HEK293 (cell line): ENCODE measurements at regions not wholly inside any gene's neighbourhood (a gene's known extent, or its start where the extent isn't known, plus 50 kb on each side); places are given as distances from the start of the nearest gene placed in this dataset.

Experiments
- CTCF ChIA-PET: fragments of 350-600 bp; formaldehyde crosslinking; extraction: SDS; loops from one replicate; lab custom pipeline; 2021; ENCODE audit warnings: antibody characterized with exemption; lab: Yijun Ruan, JAX
- POLR2A ChIA-PET: fragments of 300-600 bp; formaldehyde crosslinking; extraction: SDS; loops from one replicate; lab custom pipeline; 2020; ENCODE audit warnings: antibody characterized with exemption, inconsistent platforms; lab: Yijun Ruan, JAX
- H3K27ac ChIP-seq: fragments of 200-500 bp; sonication (Bioruptor generic); 2 replicates; pipeline ENCODE4 v1.5.1; 2014; ENCODE audit warnings: low read depth, low read length, control low read depth, inconsistent platforms; ENCODE audit errors: extremely low read depth
- H3K36me3 ChIP-seq, 2 experiments: fragments of 200-500 bp in 1 of 2; sonication (Bioruptor generic) in 1 of 2; 1 replicate in 1 of 2; 2 replicates in 1 of 2; pipeline ENCODE4 v1.5.1; 2014 to 2017; ENCODE audit warnings: inconsistent platforms in 2 of 2, low read length in 2 of 2; ENCODE audit not compliant: control insufficient read depth in 2 of 2, insufficient read depth in 1 of 2
- H3K4me1 ChIP-seq: fragments of 200-500 bp; sonication (Bioruptor generic); 2 replicates; pipeline ENCODE4 v1.5.1; 2014; ENCODE audit warnings: mild to moderate bottlenecking, low read length, inconsistent platforms; ENCODE audit not compliant: control insufficient read depth, insufficient read depth
- H3K4me3 ChIP-seq: 2 replicates; pipeline ENCODE4 v1.5.1; 2011; ENCODE audit warnings: low read depth, mild to moderate bottlenecking, control low read depth, low read length, moderate library complexity
- H3K9me3 ChIP-seq: fragments of 200-500 bp; sonication (Bioruptor generic); 2 replicates; pipeline ENCODE4 v1.5.1; 2014; ENCODE audit warnings: low read depth, low read length, inconsistent platforms; ENCODE audit not compliant: control insufficient read depth, insufficient read depth
- GLIS1 ChIP-seq: fragments of 450-650 bp; formaldehyde crosslinking; IDR thresholded peaks from 2 replicates; pipeline ENCODE4 v1.5.1; 2016; ENCODE audit warnings: missing biosample characterization, missing genetic modification characterization
- HOXA7 ChIP-seq: sonication (generic); formaldehyde crosslinking; IDR thresholded peaks from 2 replicates; pipeline ENCODE4 v1.8.1; 2022; ENCODE audit warnings: missing genetic modification reagents, borderline replicate concordance
- HOXD13 ChIP-seq: sonication (generic); formaldehyde crosslinking; IDR thresholded peaks from 2 replicates; pipeline ENCODE4 v1.8.0; 2022; ENCODE audit warnings: missing genetic modification reagents, borderline replicate concordance
- KLF10 ChIP-seq: fragments of 450-650 bp; IDR thresholded peaks from 2 replicates; pipeline ENCODE4 v1.5.1; 2018; ENCODE audit warnings: missing biosample characterization, mild to moderate bottlenecking, missing genetic modification characterization
- MEIS1 ChIP-seq: sonication (generic); formaldehyde crosslinking; IDR thresholded peaks from 2 replicates; pipeline ENCODE4 v1.8.1; 2022; ENCODE audit warnings: missing genetic modification reagents, mild to moderate bottlenecking, borderline replicate concordance
- OSR2 ChIP-seq: fragments of 450-650 bp; formaldehyde crosslinking; IDR thresholded peaks from 2 replicates; pipeline ENCODE4 v1.5.1; 2016; ENCODE audit warnings: missing biosample characterization, missing genetic modification characterization
- PRDM10 ChIP-seq: fragments of 450-650 bp; formaldehyde crosslinking; IDR thresholded peaks from 2 replicates; pipeline ENCODE4 v1.5.1; 2016; ENCODE audit warnings: missing biosample characterization, missing genetic modification characterization
- ZBTB21 ChIP-seq: fragments of 450-650 bp; formaldehyde crosslinking; IDR thresholded peaks from 2 replicates; pipeline ENCODE4 v1.5.1; 2017; ENCODE audit warnings: missing biosample characterization, missing genetic modification characterization
- ZNF114 ChIP-seq: fragments of 450-650 bp; formaldehyde crosslinking; IDR thresholded peaks from 2 replicates; pipeline ENCODE4 v1.5.0; 2017; ENCODE audit warnings: missing biosample characterization, missing genetic modification characterization
- ZNF140 ChIP-seq: fragments of 450-650 bp; formaldehyde crosslinking; IDR thresholded peaks from 2 replicates; pipeline ENCODE4 v1.5.1; 2016; ENCODE audit warnings: missing biosample characterization, missing genetic modification characterization
- ZNF202 ChIP-seq: fragments of 450-650 bp; formaldehyde crosslinking; IDR thresholded peaks from 2 replicates; pipeline ENCODE4 v1.5.1; 2016; ENCODE audit warnings: missing biosample characterization, missing genetic modification characterization, borderline replicate concordance
- ZNF24 ChIP-seq: fragments of 450-650 bp; formaldehyde crosslinking; IDR thresholded peaks from 2 replicates; pipeline ENCODE4 v1.5.1; 2016; ENCODE audit warnings: missing biosample characterization, missing genetic modification characterization
- ZNF324 ChIP-seq: fragments of 450-650 bp; formaldehyde crosslinking; IDR thresholded peaks from 2 replicates; pipeline ENCODE4 v1.5.1; 2016; ENCODE audit warnings: missing biosample characterization, missing genetic modification characterization
- ZNF394 ChIP-seq: fragments of 450-650 bp; formaldehyde crosslinking; IDR thresholded peaks from 2 replicates; pipeline ENCODE4 v1.5.1; 2016; ENCODE audit warnings: missing biosample characterization, missing genetic modification characterization, mild to moderate bottlenecking, moderate library complexity, borderline replicate concordance
- ZNF398 ChIP-seq: fragments of 450-650 bp; formaldehyde crosslinking; IDR thresholded peaks from 2 replicates; pipeline ENCODE4 v1.5.1; 2017; ENCODE audit warnings: missing biosample characterization, missing genetic modification characterization
- ZNF426 ChIP-seq: fragments of 450-650 bp; formaldehyde crosslinking; IDR thresholded peaks from 2 replicates; pipeline ENCODE4 v1.5.1; 2017; ENCODE audit warnings: missing biosample characterization, missing genetic modification characterization, mild to moderate bottlenecking, inconsistent platforms, moderate library complexity
- ZNF433 ChIP-seq: fragments of 450-650 bp; formaldehyde crosslinking; IDR thresholded peaks from 2 replicates; pipeline ENCODE4 v1.5.1; 2016; ENCODE audit warnings: missing biosample characterization, missing genetic modification characterization, low read depth
- ZNF561 ChIP-seq: fragments of 450-650 bp; IDR thresholded peaks from 2 replicates; pipeline ENCODE4 v1.5.1; 2018; ENCODE audit warnings: missing biosample characterization, missing genetic modification characterization, borderline replicate concordance
- ZNF623 ChIP-seq: fragments of 450-650 bp; formaldehyde crosslinking; IDR thresholded peaks from 2 replicates; pipeline ENCODE4 v1.5.1; 2016; ENCODE audit warnings: missing biosample characterization, missing genetic modification characterization
- ZNF639 ChIP-seq: fragments of 450-650 bp; formaldehyde crosslinking; IDR thresholded peaks from 2 replicates; pipeline ENCODE4 v1.5.1; 2016; ENCODE audit warnings: missing biosample characterization, missing genetic modification characterization
- ZNF707 ChIP-seq: fragments of 450-650 bp; formaldehyde crosslinking; IDR thresholded peaks from 2 replicates; pipeline ENCODE4 v1.5.1; 2016; ENCODE audit warnings: missing biosample characterization, missing genetic modification characterization
- ZNF747 ChIP-seq: fragments of 450-650 bp; formaldehyde crosslinking; IDR thresholded peaks from 2 replicates; pipeline ENCODE4 v1.5.1; 2016; ENCODE audit warnings: missing biosample characterization, missing genetic modification characterization
- ZSCAN16 ChIP-seq: fragments of 450-650 bp; formaldehyde crosslinking; IDR thresholded peaks from 2 replicates; pipeline ENCODE4 v1.5.1; 2016; ENCODE audit warnings: missing biosample characterization, missing genetic modification characterization
- ZSCAN30 ChIP-seq: fragments of 450-650 bp; IDR thresholded peaks from 2 replicates; pipeline ENCODE4 v1.5.1; 2018; ENCODE audit warnings: missing biosample characterization, mild to moderate bottlenecking, missing genetic modification characterization, moderate library complexity

GRCh38 chr2:118386641-118387302, 298.5 kb downstream of the INSIG2 start:
- Histone ChIP-seq H3K9me3 (peaks cover 2% of the 10 kb centered on the region; the same call in 1 of the 2 replicates), H3K27ac (no peak overlapping the region), H3K4me3 (no peak overlapping the region), H3K36me3 (no peaks in the 10 kb centered on the region), H3K4me1 (no peaks in the 10 kb centered on the region)
- ChIA-PET CTCF (no interaction called here), POLR2A (interaction anchor here (0.6 kb wide), 1 partner anchor 948 kb away, joined by 4 read pairs; no protein-coding TSS in a partner anchor)
- TF ChIP-seq ZNF24 (tag by site-specific recombination), result no peak
- no peak for TF ChIP-seq ZNF114 (tag by site-specific recombination)
- TF ChIP-seq ZNF140 (tag by site-specific recombination), result no peak
- TF ChIP-seq ZNF398 (tag by site-specific recombination), result no peak

- ChIA-PET POLR2A (no interaction called here), CTCF (no interaction called here)
- TF ChIP-seq ZNF623 (tag by site-specific recombination) (no peak), ZNF394 (tag by site-specific recombination) (no peak), MEIS1 (CRISPR knock-in tag) (no peak), ZNF639 (tag by site-specific recombination) (no peak), ZSCAN16 (tag by site-specific recombination) (no peak), ZNF433 (no peak), OSR2 (tag by site-specific recombination) (no peak), ZBTB21 (no peak), HOXD13 (CRISPR knock-in tag) (no peak), ZNF426 (tag by site-specific recombination) (no peak), KLF10 (tag by site-specific recombination) (no peak), ZNF707 (no peak), ZNF324 (no peak), ZNF747 (tag by site-specific recombination) (no peak), PRDM10 (tag by site-specific recombination) (no peak), ZNF202 (tag by site-specific recombination) (no peak), ZNF561 (tag by site-specific recombination) (no peak), HOXA7 (no peak), ZSCAN30 (no peak), GLIS1 (no peak)
- Histone ChIP-seq H3K27ac (no peak overlapping the region), H3K4me1 (no peaks in the 10 kb centered on the region), H3K9me3 (no peaks in the 10 kb centered on the region), H3K36me3 (no peaks in the 10 kb centered on the region), H3K4me3 (no peak overlapping the region)
These were observed 292.8 kb downstream of the INSIG2 start for GRCh38 chr2:118380915-118381653.
